GM23338 (cell line): ENCODE measurements at regions not wholly inside any gene's neighbourhood (a gene's known extent, or its start where the extent isn't known, plus 50 kb on each side); places are given as distances from the start of the nearest gene placed in this dataset.

ENCODE experiments used
- ATAC-seq: fragments of 200-7000 bp; cut with Tn5 transposase; 3 replicates; pipeline ENCODE4 v1.9.1; 2020
- DNase-seq: peaks from one replicate; pipeline ENCODE4 v3.0.0-alpha.2; 2015; ENCODE audit warnings: low spot score
- H2AFZ ChIP-seq: fragments of 200-600 bp; sonication (generic); 2 replicates; pipeline ENCODE4 v1.8.0; 2016; ENCODE audit warnings: antibody characterized with exemption, mild to moderate bottlenecking, moderate library complexity
- H3F3A ChIP-seq: fragments of 200-600 bp; sonication (generic); replicated peaks from 2 replicates; pipeline ENCODE4 v1.8.0; 2017; ENCODE audit warnings: antibody characterized with exemption, mixed run types, low read depth
- H3K27ac ChIP-seq: fragments of 200-600 bp; sonication (generic); 2 replicates; pipeline ENCODE4 v1.6.1; 2016; ENCODE audit warnings: low read depth
- H3K27me3 ChIP-seq: fragments of 200-600 bp; sonication (generic); 2 replicates; pipeline ENCODE4 v1.8.0; 2016; ENCODE audit warnings: mild to moderate bottlenecking, mixed run types, moderate library complexity; ENCODE audit not compliant: insufficient read depth
- H3K36me3 ChIP-seq: fragments of 200-600 bp; sonication (generic); 2 replicates; pipeline ENCODE4 v1.8.0; 2016; ENCODE audit warnings: mild to moderate bottlenecking; ENCODE audit not compliant: insufficient read depth
- H3K4me1 ChIP-seq: fragments of 200-600 bp; sonication (generic); 2 replicates; pipeline ENCODE4 v1.8.0; 2016; ENCODE audit warnings: mild to moderate bottlenecking, moderate library complexity; ENCODE audit not compliant: insufficient read depth
- H3K4me2 ChIP-seq: fragments of 200-600 bp; sonication (generic); 2 replicates; pipeline ENCODE4 v1.7.1; 2017; ENCODE audit warnings: mixed run types
- H3K4me3 ChIP-seq: fragments of 200-600 bp; sonication (generic); 2 replicates; pipeline ENCODE4 v1.6.1; 2016; ENCODE audit warnings: mixed run types
- H3K79me2 ChIP-seq: fragments of 200-600 bp; sonication (generic); replicated peaks from 2 replicates; pipeline ENCODE4 v1.8.0; 2017; ENCODE audit warnings: mild to moderate bottlenecking; ENCODE audit not compliant: insufficient read depth
- H3K9me2 ChIP-seq: fragments of 200-600 bp; sonication (generic); 2 replicates; pipeline ENCODE4 v1.8.0; 2017; ENCODE audit not compliant: insufficient read depth
- H4K20me1 ChIP-seq: fragments of 200-600 bp; sonication (generic); replicated peaks from 2 replicates; pipeline ENCODE4 v1.8.0; 2017; ENCODE audit warnings: mild to moderate bottlenecking; ENCODE audit not compliant: insufficient read depth
- H3K27ac Mint-ChIP-seq: 2 replicates; pipeline ENCODE4 v1.8.0; 2020; ENCODE audit warnings: inconsistent platforms, mild to moderate bottlenecking, moderate library complexity, mixed read lengths
- H3K27me3 Mint-ChIP-seq: 3 replicates; pipeline ENCODE4 v1.8.0; 2022; ENCODE audit warnings: low read depth, mild to moderate bottlenecking, moderate library complexity, mixed read lengths, inconsistent platforms; ENCODE audit not compliant: insufficient read depth, poor library complexity
- H3K36me3 Mint-ChIP-seq: 3 replicates; pipeline ENCODE4 v1.8.0; 2021; ENCODE audit warnings: low read depth, mild to moderate bottlenecking, inconsistent platforms, moderate library complexity, mixed read lengths
- H3K4me1 Mint-ChIP-seq: 3 replicates; pipeline ENCODE4 v1.8.0; 2020; ENCODE audit warnings: mild to moderate bottlenecking, inconsistent platforms, mixed read lengths
- H3K4me3 Mint-ChIP-seq: 3 replicates; pipeline ENCODE4 v1.8.0; 2021; ENCODE audit warnings: moderate library complexity, mild to moderate bottlenecking, inconsistent platforms, mixed read lengths
- H3K9me3 Mint-ChIP-seq: 3 replicates; pipeline ENCODE4 v1.8.0; 2020; ENCODE audit warnings: moderate library complexity, mild to moderate bottlenecking, inconsistent platforms, mixed read lengths
- CREB1 ChIP-seq: fragments of 250-450 bp; sonication (Bioruptor Pico); IDR thresholded peaks from 2 replicates; pipeline ENCODE4 v1.5.0; 2020; ENCODE audit warnings: low read depth, mild to moderate bottlenecking, moderate library complexity
- ETS1 ChIP-seq: IDR thresholded peaks from 2 replicates; pipeline ENCODE4 v1.6.1; 2016; ENCODE audit warnings: antibody characterized with exemption
- EZH2 ChIP-seq: fragments of 200-600 bp; sonication (generic); IDR thresholded peaks from one replicate; pipeline ENCODE4 v1.8.0; 2017; ENCODE audit warnings: antibody characterized with exemption, mild to moderate bottlenecking, low read depth; ENCODE audit not compliant: unreplicated experiment
- EZH2phosphoT487 ChIP-seq: fragments of 200-600 bp; sonication (generic); IDR thresholded peaks from one replicate; pipeline ENCODE4 v1.8.1; 2018; ENCODE audit warnings: antibody characterized with exemption; ENCODE audit not compliant: unreplicated experiment
- JUNB ChIP-seq: IDR thresholded peaks from one replicate; pipeline ENCODE4 v1.6.1; 2016; ENCODE audit warnings: antibody characterized with exemption; ENCODE audit not compliant: unreplicated experiment
- NANOG ChIP-seq: IDR thresholded peaks from 2 replicates; pipeline ENCODE4 v1.6.1; 2016; ENCODE audit warnings: antibody characterized with exemption, borderline replicate concordance
- POLR2AphosphoS5 ChIP-seq: IDR thresholded peaks from 2 replicates; pipeline ENCODE4 v1.6.1; 2016; ENCODE audit warnings: antibody characterized with exemption, low read depth
- STAT1 ChIP-seq: IDR thresholded peaks from one replicate; pipeline ENCODE4 v1.6.1; 2016; ENCODE audit warnings: antibody characterized with exemption; ENCODE audit not compliant: unreplicated experiment
- ZNF114 ChIP-seq: fragments of 250-450 bp; sonication (Bioruptor Pico); IDR thresholded peaks from 2 replicates; pipeline ENCODE4 v1.5.0; 2020; ENCODE audit warnings: mild to moderate bottlenecking, moderate library complexity
- TF ChIP-seq, protein P1 (sequence below): IDR thresholded peaks from one replicate; pipeline ENCODE4 v1.6.1; 2018; ENCODE audit warnings: antibody characterized with exemption; ENCODE audit not compliant: unreplicated experiment
- TF ChIP-seq, protein P2 (sequence below), 2 experiments: fragments of 200-600 bp in 1 of 2; sonication (generic) in 1 of 2; conservative IDR thresholded peaks; 2 replicates each; pipeline versions ENCODE4 v1.5.1 to v1.6.1; 2016 to 2017; ENCODE audit warnings: antibody characterized with exemption in 2 of 2, low read depth in 2 of 2, mild to moderate bottlenecking in 2 of 2, moderate library complexity in 1 of 2

- TF ChIP-seq, protein P1, sequence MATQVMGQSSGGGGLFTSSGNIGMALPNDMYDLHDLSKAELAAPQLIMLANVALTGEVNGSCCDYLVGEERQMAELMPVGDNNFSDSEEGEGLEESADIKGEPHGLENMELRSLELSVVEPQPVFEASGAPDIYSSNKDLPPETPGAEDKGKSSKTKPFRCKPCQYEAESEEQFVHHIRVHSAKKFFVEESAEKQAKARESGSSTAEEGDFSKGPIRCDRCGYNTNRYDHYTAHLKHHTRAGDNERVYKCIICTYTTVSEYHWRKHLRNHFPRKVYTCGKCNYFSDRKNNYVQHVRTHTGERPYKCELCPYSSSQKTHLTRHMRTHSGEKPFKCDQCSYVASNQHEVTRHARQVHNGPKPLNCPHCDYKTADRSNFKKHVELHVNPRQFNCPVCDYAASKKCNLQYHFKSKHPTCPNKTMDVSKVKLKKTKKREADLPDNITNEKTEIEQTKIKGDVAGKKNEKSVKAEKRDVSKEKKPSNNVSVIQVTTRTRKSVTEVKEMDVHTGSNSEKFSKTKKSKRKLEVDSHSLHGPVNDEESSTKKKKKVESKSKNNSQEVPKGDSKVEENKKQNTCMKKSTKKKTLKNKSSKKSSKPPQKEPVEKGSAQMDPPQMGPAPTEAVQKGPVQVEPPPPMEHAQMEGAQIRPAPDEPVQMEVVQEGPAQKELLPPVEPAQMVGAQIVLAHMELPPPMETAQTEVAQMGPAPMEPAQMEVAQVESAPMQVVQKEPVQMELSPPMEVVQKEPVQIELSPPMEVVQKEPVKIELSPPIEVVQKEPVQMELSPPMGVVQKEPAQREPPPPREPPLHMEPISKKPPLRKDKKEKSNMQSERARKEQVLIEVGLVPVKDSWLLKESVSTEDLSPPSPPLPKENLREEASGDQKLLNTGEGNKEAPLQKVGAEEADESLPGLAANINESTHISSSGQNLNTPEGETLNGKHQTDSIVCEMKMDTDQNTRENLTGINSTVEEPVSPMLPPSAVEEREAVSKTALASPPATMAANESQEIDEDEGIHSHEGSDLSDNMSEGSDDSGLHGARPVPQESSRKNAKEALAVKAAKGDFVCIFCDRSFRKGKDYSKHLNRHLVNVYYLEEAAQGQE, result no peak
- TF ChIP-seq CREB1 (CRISPR knock-in tag) (no peak), ETS1 (no peak), EZH2phosphoT487 (no peak), EZH2 (no peak)
- TF ChIP-seq, protein P2, sequence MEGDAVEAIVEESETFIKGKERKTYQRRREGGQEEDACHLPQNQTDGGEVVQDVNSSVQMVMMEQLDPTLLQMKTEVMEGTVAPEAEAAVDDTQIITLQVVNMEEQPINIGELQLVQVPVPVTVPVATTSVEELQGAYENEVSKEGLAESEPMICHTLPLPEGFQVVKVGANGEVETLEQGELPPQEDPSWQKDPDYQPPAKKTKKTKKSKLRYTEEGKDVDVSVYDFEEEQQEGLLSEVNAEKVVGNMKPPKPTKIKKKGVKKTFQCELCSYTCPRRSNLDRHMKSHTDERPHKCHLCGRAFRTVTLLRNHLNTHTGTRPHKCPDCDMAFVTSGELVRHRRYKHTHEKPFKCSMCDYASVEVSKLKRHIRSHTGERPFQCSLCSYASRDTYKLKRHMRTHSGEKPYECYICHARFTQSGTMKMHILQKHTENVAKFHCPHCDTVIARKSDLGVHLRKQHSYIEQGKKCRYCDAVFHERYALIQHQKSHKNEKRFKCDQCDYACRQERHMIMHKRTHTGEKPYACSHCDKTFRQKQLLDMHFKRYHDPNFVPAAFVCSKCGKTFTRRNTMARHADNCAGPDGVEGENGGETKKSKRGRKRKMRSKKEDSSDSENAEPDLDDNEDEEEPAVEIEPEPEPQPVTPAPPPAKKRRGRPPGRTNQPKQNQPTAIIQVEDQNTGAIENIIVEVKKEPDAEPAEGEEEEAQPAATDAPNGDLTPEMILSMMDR (conservative IDR thresholded peaks at IDR 0.05; ENCODE audit: low read depth in 2 of 2), result no peak
Observed at GRCh38 chr5:39968381-39968780, 543.6 kb upstream of the DAB2 start (continued).

- Histone ChIP-seq H3K79me2 (no peaks in the 10 kb centered on the region), H3K4me2 (no peak overlapping the region), H3K36me3 (no peaks in the 10 kb centered on the region), H4K20me1 (no peaks in the 10 kb centered on the region), H3K27me3 (no peaks in the 10 kb centered on the region), H3K27ac (no peak overlapping the region), H2AFZ (no peak overlapping the region), H3F3A (no peaks in the 10 kb centered on the region), H3K4me1 (no peaks in the 10 kb centered on the region), H3K9me2 (no peaks in the 10 kb centered on the region), H3K4me3 (no peak overlapping the region)
- TF ChIP-seq ZNF114 (no peak), EZH2phosphoT487 (no peak), JUNB (no peak), CREB1 (CRISPR knock-in tag) (no peak), POLR2AphosphoS5 (no peak), NANOG (no peak), EZH2 (no peak), STAT1 (no peak)
- TF ChIP-seq, protein P2 (conservative IDR thresholded peaks at IDR 0.05; ENCODE audit: low read depth in 2 of 2), result no peak
- TF ChIP-seq, protein P1, result no peak
- ATAC-seq (no peak), DNase-seq (no peak)
- Mint-ChIP-seq H3K4me1 (no peaks in the 10 kb centered on the region), H3K9me3 (no peaks in the 10 kb centered on the region; the same call in 2 of the 3 replicates), H3K36me3 (no peaks in the 10 kb centered on the region), H3K27me3 (peaks cover 1% of the 10 kb centered on the region), H3K27ac (no peak overlapping the region), H3K4me3 (no peak overlapping the region)
Observed at GRCh38 chr5:39955156-39955555, 530.4 kb upstream of the DAB2 start.
